Stimulated activated naive B cell treated with anti-CD40 and anti-IgM and Interleukin-4, amounts not matched to agents 10 μg/mL and 1 μg/mL and 100 μg/mL, for 72 hours (primary cell): ENCODE measurements at regions not wholly inside any gene's neighbourhood (a gene's known extent, or its start where the extent isn't known, plus 50 kb on each side); places are given as distances from the start of the nearest gene placed in this dataset.

ENCODE experiments used
- ATAC-seq, 2 donors: fragments of 150-1000 bp; cut with Tn5 transposase; replicated peaks; 2 replicates each; pipeline ENCODE4 v1.10.0; 2021; ENCODE audit warnings: moderate library complexity in 1 of 2
- DNase-seq: peaks from one replicate; pipeline ENCODE4 v3.0.0; 2021
- H3K27ac Mint-ChIP-seq: one replicate; pipeline ENCODE4 v1.8.0; 2022; ENCODE audit warnings: mild to moderate bottlenecking, mixed read lengths
- H3K27me3 Mint-ChIP-seq, 2 donors: one replicate each; pipeline ENCODE4 v1.8.0; 2022; ENCODE audit warnings: mixed read lengths in 2 of 2
- H3K36me3 Mint-ChIP-seq, 2 donors: one replicate each; pipeline ENCODE4 v1.8.0; 2022; ENCODE audit warnings: mixed read lengths in 2 of 2, mild to moderate bottlenecking in 1 of 2
- H3K4me1 Mint-ChIP-seq, 2 donors: one replicate each; pipeline ENCODE4 v1.8.0; 2022; ENCODE audit warnings: mixed read lengths in 2 of 2, mild to moderate bottlenecking in 1 of 2
- H3K4me3 Mint-ChIP-seq, 2 donors: one replicate each; pipeline ENCODE4 v1.8.0; 2022; ENCODE audit warnings: mild to moderate bottlenecking in 2 of 2, mixed read lengths in 2 of 2, moderate library complexity in 1 of 2
- H3K9me3 Mint-ChIP-seq, 2 donors: one replicate each; pipeline ENCODE4 v1.8.0; 2022; ENCODE audit warnings: mixed read lengths in 2 of 2, mild to moderate bottlenecking in 1 of 2

GRCh38 chr19:27705896-27706295, 1507.1 kb downstream of the UQCRFS1 start:
- ATAC-seq (no peak), DNase-seq (no peak)
- no peaks in the 10 kb centered on the region for H3K4me1 Mint-ChIP-seq
- H3K27me3 Mint-ChIP-seq, result peaks cover 0 to 4% of the 10 kb centered on the region in 2 donors
- H3K9me3 Mint-ChIP-seq, result peaks cover 6 to 10% of the 10 kb centered on the region in 2 donors
- H3K36me3 Mint-ChIP-seq, result no peaks in the 10 kb centered on the region
- H3K27ac Mint-ChIP-seq, result no peak overlapping the region
- no peak overlapping the region for H3K4me3 Mint-ChIP-seq

GRCh38 chr19:27694361-27695055, 1518.4 kb downstream of the UQCRFS1 start:
- Mint-ChIP-seq H3K27ac (no peak overlapping the region), H3K4me3 (no peak overlapping the region), H3K4me1 (no peaks in the 10 kb centered on the region), H3K27me3 (no peaks in the 10 kb centered on the region), H3K9me3 (peaks cover 22 to 25% of the 10 kb centered on the region in 2 donors), H3K36me3 (no peaks in the 10 kb centered on the region)
- ATAC-seq (no peak), DNase-seq (no peak)

- Mint-ChIP-seq H3K9me3 (peaks cover 12 to 13% of the 10 kb centered on the region in 2 donors), H3K27ac (no peak overlapping the region), H3K4me1 (no peaks in the 10 kb centered on the region), H3K36me3 (no peaks in the 10 kb centered on the region), H3K4me3 (no peak overlapping the region), H3K27me3 (no peaks in the 10 kb centered on the region)
- no peak for DNase-seq
- no peak for ATAC-seq
Measured at GRCh38 chr19:27691991-27692390, 1521.0 kb downstream of the UQCRFS1 start.

GRCh38 chr19:27689734-27690241, 1523.2 kb downstream of the UQCRFS1 start:
- H3K27ac Mint-ChIP-seq, result no peak overlapping the region
- H3K36me3 Mint-ChIP-seq, result no peaks in the 10 kb centered on the region
- DNase-seq, result no peak
- no peaks in the 10 kb centered on the region for H3K27me3 Mint-ChIP-seq
- no peaks in the 10 kb centered on the region for H3K4me1 Mint-ChIP-seq
- no peak overlapping the region for H3K4me3 Mint-ChIP-seq
- ATAC-seq, result no peak
- H3K9me3 Mint-ChIP-seq, result peaks cover 5 to 7% of the 10 kb centered on the region in 2 donors

GRCh38 chr19:27684293-27684692, 1528.7 kb downstream of the UQCRFS1 start:
- Mint-ChIP-seq H3K9me3 (peaks cover 0 to 5% of the 10 kb centered on the region in 2 donors), H3K27ac (no peak overlapping the region), H3K4me3 (no peak overlapping the region), H3K27me3 (no peaks in the 10 kb centered on the region), H3K36me3 (no peaks in the 10 kb centered on the region), H3K4me1 (no peaks in the 10 kb centered on the region)
- no peak for ATAC-seq
- DNase-seq, result no peak

GRCh38 chr19:27681972-27682371, 1531.0 kb downstream of the UQCRFS1 start:
- no peak for ATAC-seq

GRCh38 chr19:27679905-27680304, 1533.0 kb downstream of the UQCRFS1 start:
- peaks cover 14 to 16% of the 10 kb centered on the region in 2 donors for H3K9me3 Mint-ChIP-seq
- DNase-seq (no peak), ATAC-seq (no peak)
- no peak overlapping the region for H3K4me3 Mint-ChIP-seq
- no peaks in the 10 kb centered on the region for H3K36me3 Mint-ChIP-seq
- no peaks in the 10 kb centered on the region for H3K27me3 Mint-ChIP-seq
- no peaks in the 10 kb centered on the region for H3K4me1 Mint-ChIP-seq
- no peak overlapping the region for H3K27ac Mint-ChIP-seq

More at GRCh38 chr19:27681972-27682371, 1531.0 kb downstream of the UQCRFS1 start:
- H3K4me3 Mint-ChIP-seq, result no peak overlapping the region
- DNase-seq, result no peak
- H3K9me3 Mint-ChIP-seq, result peaks cover 6 to 16% of the 10 kb centered on the region in 2 donors
- no peaks in the 10 kb centered on the region for H3K27me3 Mint-ChIP-seq
- no peaks in the 10 kb centered on the region for H3K36me3 Mint-ChIP-seq
- no peak overlapping the region for H3K27ac Mint-ChIP-seq
- H3K4me1 Mint-ChIP-seq, result no peaks in the 10 kb centered on the region

- ATAC-seq (no peak), DNase-seq (no peak)
- no peak overlapping the region for H3K27ac Mint-ChIP-seq
- H3K27me3 Mint-ChIP-seq, result no peaks in the 10 kb centered on the region
- no peak overlapping the region for H3K4me3 Mint-ChIP-seq
- H3K4me1 Mint-ChIP-seq, result no peaks in the 10 kb centered on the region
- H3K36me3 Mint-ChIP-seq, result no peaks in the 10 kb centered on the region
- H3K9me3 Mint-ChIP-seq, result peaks cover 14 to 16% of the 10 kb centered on the region in 2 donors
Measured at GRCh38 chr19:27679399-27679798, 1533.6 kb downstream of the UQCRFS1 start.

- ATAC-seq, result no peak
- no peaks in the 10 kb centered on the region for H3K36me3 Mint-ChIP-seq
- no peaks in the 10 kb centered on the region for H3K27me3 Mint-ChIP-seq
Measured at GRCh38 chr19:27676877-27677276, 1536.1 kb downstream of the UQCRFS1 start.

GRCh38 chr19:27676334-27676733, 1536.6 kb downstream of the UQCRFS1 start:
- H3K9me3 Mint-ChIP-seq, result peaks cover 17 to 22% of the 10 kb centered on the region in 2 donors
- no peak overlapping the region for H3K27ac Mint-ChIP-seq
- no peaks in the 10 kb centered on the region for H3K4me1 Mint-ChIP-seq
- no peaks in the 10 kb centered on the region for H3K27me3 Mint-ChIP-seq
- H3K36me3 Mint-ChIP-seq, result no peaks in the 10 kb centered on the region
- no peak overlapping the region for H3K4me3 Mint-ChIP-seq
- DNase-seq (no peak), ATAC-seq (no peak)

More at GRCh38 chr19:27676877-27677276, 1536.1 kb downstream of the UQCRFS1 start:
- no peak for DNase-seq
- no peaks in the 10 kb centered on the region for H3K4me1 Mint-ChIP-seq
- H3K27ac Mint-ChIP-seq, result no peak overlapping the region
- H3K9me3 Mint-ChIP-seq, result peaks cover 17 to 22% of the 10 kb centered on the region in 2 donors
- H3K4me3 Mint-ChIP-seq, result no peak overlapping the region

GRCh38 chr19:27675771-27676170, 1537.2 kb downstream of the UQCRFS1 start:
- Mint-ChIP-seq H3K4me1 (no peaks in the 10 kb centered on the region), H3K36me3 (no peaks in the 10 kb centered on the region), H3K27ac (no peak overlapping the region), H3K4me3 (no peak overlapping the region), H3K9me3 (peaks cover 17 to 22% of the 10 kb centered on the region in 2 donors), H3K27me3 (no peaks in the 10 kb centered on the region)
- ATAC-seq, result no peak
- no peak for DNase-seq

GRCh38 chr19:27674701-27675100, 1538.2 kb downstream of the UQCRFS1 start:
- Mint-ChIP-seq H3K4me3 (no peak overlapping the region), H3K36me3 (no peaks in the 10 kb centered on the region), H3K27ac (no peak overlapping the region), H3K9me3 (peaks cover 23% of the 10 kb centered on the region in 2 donors), H3K4me1 (no peaks in the 10 kb centered on the region), H3K27me3 (no peaks in the 10 kb centered on the region)
- ATAC-seq, result no peak
- DNase-seq, result no peak

GRCh38 chr19:27673986-27674385, 1539.0 kb downstream of the UQCRFS1 start:
- DNase-seq (no peak), ATAC-seq (no peak)
- Mint-ChIP-seq H3K4me1 (no peaks in the 10 kb centered on the region), H3K27me3 (no peaks in the 10 kb centered on the region), H3K9me3 (peaks cover 23 to 24% of the 10 kb centered on the region in 2 donors), H3K36me3 (no peaks in the 10 kb centered on the region), H3K27ac (no peak overlapping the region), H3K4me3 (no peak overlapping the region)

- no peaks in the 10 kb centered on the region for H3K36me3 Mint-ChIP-seq
- ATAC-seq (no peak), DNase-seq (no peak)
- H3K27ac Mint-ChIP-seq, result no peak overlapping the region
- H3K27me3 Mint-ChIP-seq, result no peaks in the 10 kb centered on the region
- H3K9me3 Mint-ChIP-seq, result peaks cover 17 to 19% of the 10 kb centered on the region in 2 donors
- H3K4me3 Mint-ChIP-seq, result no peak overlapping the region
- H3K4me1 Mint-ChIP-seq, result no peaks in the 10 kb centered on the region
Measured at GRCh38 chr19:27672309-27673047, 1540.5 kb downstream of the UQCRFS1 start.

- no peaks in the 10 kb centered on the region for H3K4me1 Mint-ChIP-seq
- ATAC-seq, result no peak
- H3K27me3 Mint-ChIP-seq, result no peaks in the 10 kb centered on the region
- H3K36me3 Mint-ChIP-seq, result no peaks in the 10 kb centered on the region
- peaks cover 13 to 16% of the 10 kb centered on the region in 2 donors for H3K9me3 Mint-ChIP-seq
- no peak overlapping the region for H3K4me3 Mint-ChIP-seq
- no peak overlapping the region for H3K27ac Mint-ChIP-seq
- DNase-seq, result no peak
Measured at GRCh38 chr19:27671876-27672275, 1541.1 kb downstream of the UQCRFS1 start.
